HEK293 (cell line): ENCODE measurements at regions not wholly inside any gene's neighbourhood (a gene's known extent, or its start where the extent isn't known, plus 50 kb on each side); places are given as distances from the start of the nearest gene placed in this dataset.

Experiments
- CTCF ChIA-PET: fragments of 350-600 bp; formaldehyde crosslinking; extraction: SDS; loops from one replicate; lab custom pipeline; 2021; ENCODE audit warnings: antibody characterized with exemption; lab: Yijun Ruan, JAX
- POLR2A ChIA-PET: fragments of 300-600 bp; formaldehyde crosslinking; extraction: SDS; loops from one replicate; lab custom pipeline; 2020; ENCODE audit warnings: antibody characterized with exemption, inconsistent platforms; lab: Yijun Ruan, JAX
- H3K27ac ChIP-seq: fragments of 200-500 bp; sonication (Bioruptor generic); 2 replicates; pipeline ENCODE4 v1.5.1; 2014; ENCODE audit warnings: low read depth, low read length, control low read depth, inconsistent platforms; ENCODE audit errors: extremely low read depth
- H3K36me3 ChIP-seq, 2 experiments: fragments of 200-500 bp in 1 of 2; sonication (Bioruptor generic) in 1 of 2; 1 replicate in 1 of 2; 2 replicates in 1 of 2; pipeline ENCODE4 v1.5.1; 2014 to 2017; ENCODE audit warnings: inconsistent platforms in 2 of 2, low read length in 2 of 2; ENCODE audit not compliant: control insufficient read depth in 2 of 2, insufficient read depth in 1 of 2
- H3K4me1 ChIP-seq: fragments of 200-500 bp; sonication (Bioruptor generic); 2 replicates; pipeline ENCODE4 v1.5.1; 2014; ENCODE audit warnings: mild to moderate bottlenecking, low read length, inconsistent platforms; ENCODE audit not compliant: control insufficient read depth, insufficient read depth
- H3K4me3 ChIP-seq: 2 replicates; pipeline ENCODE4 v1.5.1; 2011; ENCODE audit warnings: low read depth, mild to moderate bottlenecking, control low read depth, low read length, moderate library complexity
- H3K9me3 ChIP-seq: fragments of 200-500 bp; sonication (Bioruptor generic); 2 replicates; pipeline ENCODE4 v1.5.1; 2014; ENCODE audit warnings: low read depth, low read length, inconsistent platforms; ENCODE audit not compliant: control insufficient read depth, insufficient read depth
- KLF16 ChIP-seq: fragments of 450-650 bp; formaldehyde crosslinking; IDR thresholded peaks from 2 replicates; pipeline ENCODE4 v1.5.1; 2017; ENCODE audit warnings: missing biosample characterization, missing genetic modification characterization
- YY1 ChIP-seq: fragments of 450-650 bp; formaldehyde crosslinking; IDR thresholded peaks from 2 replicates; pipeline ENCODE4 v1.5.1; 2018; ENCODE audit warnings: missing biosample characterization, missing genetic modification characterization
- ZBTB11 ChIP-seq: fragments of 450-650 bp; formaldehyde crosslinking; conservative IDR thresholded peaks from 2 replicates; pipeline ENCODE4 v1.5.1; 2016; ENCODE audit warnings: low read depth, missing biosample characterization, missing genetic modification characterization
- ZBTB20 ChIP-seq: fragments of 450-650 bp; formaldehyde crosslinking; IDR thresholded peaks from 2 replicates; pipeline ENCODE4 v1.5.1; 2016; ENCODE audit warnings: missing biosample characterization, missing genetic modification characterization
- ZIC2 ChIP-seq: fragments of 450-650 bp; formaldehyde crosslinking; IDR thresholded peaks from 2 replicates; pipeline ENCODE4 v1.5.1; 2016; ENCODE audit warnings: missing biosample characterization, missing genetic modification characterization
- ZNF146 ChIP-seq: fragments of 450-650 bp; formaldehyde crosslinking; IDR thresholded peaks from 2 replicates; pipeline ENCODE4 v1.5.1; 2016; ENCODE audit warnings: missing biosample characterization, missing genetic modification characterization
- ZNF184 ChIP-seq: fragments of 450-650 bp; IDR thresholded peaks from 2 replicates; pipeline ENCODE4 v1.5.1; 2018; ENCODE audit warnings: missing biosample characterization, mild to moderate bottlenecking, missing genetic modification characterization
- ZNF394 ChIP-seq: fragments of 450-650 bp; formaldehyde crosslinking; IDR thresholded peaks from 2 replicates; pipeline ENCODE4 v1.5.1; 2016; ENCODE audit warnings: missing biosample characterization, missing genetic modification characterization, mild to moderate bottlenecking, moderate library complexity, borderline replicate concordance
- ZNF530 ChIP-seq: fragments of 450-650 bp; formaldehyde crosslinking; IDR thresholded peaks from 2 replicates; pipeline ENCODE4 v1.5.1; 2016; ENCODE audit warnings: low read depth, missing biosample characterization, missing genetic modification characterization
- ZNF654 ChIP-seq: fragments of 450-650 bp; formaldehyde crosslinking; IDR thresholded peaks from 2 replicates; pipeline ENCODE4 v1.5.1; 2016; ENCODE audit warnings: low read depth, missing biosample characterization, missing genetic modification characterization
- ZNF701 ChIP-seq: fragments of 450-650 bp; formaldehyde crosslinking; IDR thresholded peaks from 2 replicates; pipeline ENCODE4 v1.5.1; 2016; ENCODE audit warnings: missing biosample characterization, missing genetic modification characterization
- ZNF837 ChIP-seq: fragments of 450-650 bp; formaldehyde crosslinking; IDR thresholded peaks from 2 replicates; pipeline ENCODE4 v1.5.1; 2016; ENCODE audit warnings: missing biosample characterization, missing genetic modification characterization
- ZXDB ChIP-seq: fragments of 450-650 bp; formaldehyde crosslinking; IDR thresholded peaks from 2 replicates; pipeline ENCODE4 v1.5.1; 2016; ENCODE audit warnings: missing biosample characterization, missing genetic modification characterization
- TF ChIP-seq, protein P1 (sequence below): fragments of 450-650 bp; formaldehyde crosslinking; IDR thresholded peaks from 2 replicates; pipeline ENCODE4 v1.5.1; 2016; ENCODE audit warnings: missing biosample characterization, missing genetic modification characterization
- TF ChIP-seq, protein P2 (sequence below): fragments of 450-650 bp; formaldehyde crosslinking; IDR thresholded peaks from 2 replicates; pipeline ENCODE4 v1.5.1; 2016; ENCODE audit warnings: missing biosample characterization, missing genetic modification characterization
- TF ChIP-seq, protein P3 (sequence below): fragments of 450-650 bp; formaldehyde crosslinking; IDR thresholded peaks from 2 replicates; pipeline ENCODE4; 2016; ENCODE audit warnings: missing biosample characterization, missing genetic modification characterization

DNA sequence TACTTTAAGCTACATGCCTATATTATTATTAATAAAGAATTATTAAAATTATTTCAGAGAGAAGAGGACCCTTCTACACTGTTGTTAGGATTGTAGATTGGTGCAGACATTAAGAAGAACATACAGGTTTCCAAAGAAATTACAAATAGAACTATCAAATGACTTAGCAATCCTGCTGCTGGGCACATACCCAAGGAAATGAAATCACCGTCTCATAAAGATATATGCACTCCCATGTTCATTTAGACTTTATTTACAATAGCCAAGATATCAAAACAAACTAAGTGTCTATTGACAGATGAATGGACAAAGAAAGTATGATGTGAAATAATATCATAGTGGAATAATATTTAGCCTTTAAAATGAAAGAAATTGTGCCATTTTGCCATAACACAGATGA is 687.7 kb upstream of the POU3F2 start:
- ChIA-PET POLR2A (no interaction called here), CTCF (no interaction called here)
- Histone ChIP-seq H3K4me1 (no peaks in the 10 kb centered on the region), H3K36me3 (no peaks in the 10 kb centered on the region), H3K4me3 (no peak overlapping the region), H3K9me3 (no peaks in the 10 kb centered on the region), H3K27ac (no peak overlapping the region)
- no peak for TF ChIP-seq ZBTB11 (tag by site-specific recombination)
- no peak for TF ChIP-seq ZXDB
- TF ChIP-seq ZNF654 (tag by site-specific recombination): no peak
- no peak for TF ChIP-seq YY1 (tag by site-specific recombination)
- TF ChIP-seq ZNF837 (tag by site-specific recombination): no peak
- TF ChIP-seq, protein P1, sequence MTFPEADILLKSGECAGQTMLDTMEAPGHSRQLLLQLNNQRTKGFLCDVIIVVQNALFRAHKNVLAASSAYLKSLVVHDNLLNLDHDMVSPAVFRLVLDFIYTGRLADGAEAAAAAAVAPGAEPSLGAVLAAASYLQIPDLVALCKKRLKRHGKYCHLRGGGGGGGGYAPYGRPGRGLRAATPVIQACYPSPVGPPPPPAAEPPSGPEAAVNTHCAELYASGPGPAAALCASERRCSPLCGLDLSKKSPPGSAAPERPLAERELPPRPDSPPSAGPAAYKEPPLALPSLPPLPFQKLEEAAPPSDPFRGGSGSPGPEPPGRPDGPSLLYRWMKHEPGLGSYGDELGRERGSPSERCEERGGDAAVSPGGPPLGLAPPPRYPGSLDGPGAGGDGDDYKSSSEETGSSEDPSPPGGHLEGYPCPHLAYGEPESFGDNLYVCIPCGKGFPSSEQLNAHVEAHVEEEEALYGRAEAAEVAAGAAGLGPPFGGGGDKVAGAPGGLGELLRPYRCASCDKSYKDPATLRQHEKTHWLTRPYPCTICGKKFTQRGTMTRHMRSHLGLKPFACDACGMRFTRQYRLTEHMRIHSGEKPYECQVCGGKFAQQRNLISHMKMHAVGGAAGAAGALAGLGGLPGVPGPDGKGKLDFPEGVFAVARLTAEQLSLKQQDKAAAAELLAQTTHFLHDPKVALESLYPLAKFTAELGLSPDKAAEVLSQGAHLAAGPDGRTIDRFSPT: no peak
- no peak for TF ChIP-seq ZIC2
- TF ChIP-seq ZNF146 (tag by site-specific recombination): no peak
- TF ChIP-seq ZNF530 (tag by site-specific recombination): no peak
- no peak for TF ChIP-seq ZNF184 (tag by site-specific recombination)
- no peak for TF ChIP-seq ZBTB20 (tag by site-specific recombination)
- TF ChIP-seq, protein P2, sequence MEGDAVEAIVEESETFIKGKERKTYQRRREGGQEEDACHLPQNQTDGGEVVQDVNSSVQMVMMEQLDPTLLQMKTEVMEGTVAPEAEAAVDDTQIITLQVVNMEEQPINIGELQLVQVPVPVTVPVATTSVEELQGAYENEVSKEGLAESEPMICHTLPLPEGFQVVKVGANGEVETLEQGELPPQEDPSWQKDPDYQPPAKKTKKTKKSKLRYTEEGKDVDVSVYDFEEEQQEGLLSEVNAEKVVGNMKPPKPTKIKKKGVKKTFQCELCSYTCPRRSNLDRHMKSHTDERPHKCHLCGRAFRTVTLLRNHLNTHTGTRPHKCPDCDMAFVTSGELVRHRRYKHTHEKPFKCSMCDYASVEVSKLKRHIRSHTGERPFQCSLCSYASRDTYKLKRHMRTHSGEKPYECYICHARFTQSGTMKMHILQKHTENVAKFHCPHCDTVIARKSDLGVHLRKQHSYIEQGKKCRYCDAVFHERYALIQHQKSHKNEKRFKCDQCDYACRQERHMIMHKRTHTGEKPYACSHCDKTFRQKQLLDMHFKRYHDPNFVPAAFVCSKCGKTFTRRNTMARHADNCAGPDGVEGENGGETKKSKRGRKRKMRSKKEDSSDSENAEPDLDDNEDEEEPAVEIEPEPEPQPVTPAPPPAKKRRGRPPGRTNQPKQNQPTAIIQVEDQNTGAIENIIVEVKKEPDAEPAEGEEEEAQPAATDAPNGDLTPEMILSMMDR (tag by site-specific recombination): no peak
- TF ChIP-seq ZNF394 (tag by site-specific recombination): no peak
- no peak for TF ChIP-seq KLF16 (tag by site-specific recombination)
- TF ChIP-seq, protein P3, sequence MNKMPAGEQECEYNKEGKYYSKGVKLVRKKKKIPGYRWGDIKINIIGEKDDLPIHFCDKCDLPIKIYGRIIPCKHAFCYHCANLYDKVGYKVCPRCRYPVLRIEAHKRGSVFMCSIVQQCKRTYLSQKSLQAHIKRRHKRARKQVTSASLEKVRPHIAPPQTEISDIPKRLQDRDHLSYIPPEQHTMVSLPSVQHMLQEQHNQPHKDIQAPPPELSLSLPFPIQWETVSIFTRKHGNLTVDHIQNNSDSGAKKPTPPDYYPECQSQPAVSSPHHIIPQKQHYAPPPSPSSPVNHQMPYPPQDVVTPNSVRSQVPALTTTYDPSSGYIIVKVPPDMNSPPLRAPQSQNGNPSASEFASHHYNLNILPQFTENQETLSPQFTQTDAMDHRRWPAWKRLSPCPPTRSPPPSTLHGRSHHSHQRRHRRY (tag by site-specific recombination): no peak

DNA sequence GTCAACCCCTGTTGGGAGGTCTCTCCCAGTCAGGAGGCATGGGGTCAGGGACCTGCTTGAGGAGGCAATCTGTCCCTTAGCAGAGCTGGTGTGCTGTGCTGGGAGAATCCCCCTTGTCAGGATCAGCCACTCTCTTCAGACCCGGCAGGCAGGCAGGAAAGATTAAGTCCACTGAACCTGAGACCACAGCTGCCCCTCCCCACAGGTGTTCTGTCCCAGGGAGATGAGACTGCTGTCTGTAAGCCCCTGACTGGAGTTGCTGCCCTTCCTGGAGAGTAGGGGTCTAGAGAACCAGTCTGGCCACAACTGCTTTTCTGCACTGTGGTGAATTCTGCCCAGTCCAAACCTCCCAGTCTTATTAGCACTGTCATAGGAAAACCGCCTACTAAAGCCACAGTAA is 677.8 kb upstream of the POU3F2 start:
- ChIA-PET CTCF (no interaction called here), POLR2A (no interaction called here)
- Histone ChIP-seq H3K36me3 (no peaks in the 10 kb centered on the region), H3K4me3 (no peak overlapping the region), H3K9me3 (no peaks in the 10 kb centered on the region), H3K27ac (no peak overlapping the region), H3K4me1 (no peaks in the 10 kb centered on the region)
- no peak for TF ChIP-seq ZNF701 (tag by site-specific recombination)
